GM12891 (cell line): ENCODE measurements at regions not wholly inside any gene's neighbourhood (a gene's known extent, or its start where the extent isn't known, plus 50 kb on each side); places are given as distances from the start of the nearest gene placed in this dataset.

Source experiments
- DNase-seq: peaks from one replicate; pipeline ENCODE4 v3.0.0; 2011; ENCODE audit warnings: low spot score; ENCODE audit not compliant: insufficient read length
- FAIRE-seq: peaks from 2 replicates; lab custom pipeline; 2011; peaks lifted over from hg19 to GRCh38; lab: Jason Lieb, UNC
- PAX5 ChIP-seq: IDR thresholded peaks from 2 replicates; pipeline ENCODE4 v1.6.1; 2011; ENCODE audit warnings: low read length, moderate library complexity, mild to moderate bottlenecking; ENCODE audit not compliant: insufficient read depth, severe bottlenecking
- POLR2A ChIP-seq: IDR thresholded peaks from 2 replicates; pipeline ENCODE4 v1.6.1; 2011; ENCODE audit warnings: low read depth, low read length, control low read depth
- POLR2AphosphoS5 ChIP-seq: IDR thresholded peaks from 2 replicates; pipeline ENCODE4 v1.6.1; 2011; ENCODE audit warnings: low read depth, low read length, control low read depth
- POU2F2 ChIP-seq: IDR thresholded peaks from 2 replicates; pipeline ENCODE4 v1.6.1; 2011; ENCODE audit warnings: low read depth, mild to moderate bottlenecking, control low read depth, low read length, moderate library complexity
- SPI1 ChIP-seq: IDR thresholded peaks from 2 replicates; pipeline ENCODE4 v1.6.1; 2011; ENCODE audit warnings: low read depth, low read length, control low read depth
- TAF1 ChIP-seq: IDR thresholded peaks from 2 replicates; pipeline ENCODE4 v1.6.1; 2011; ENCODE audit warnings: low read depth, low read length, control low read depth

- no peak for DNase-seq
- TF ChIP-seq POU2F2: no peak
- TF ChIP-seq POLR2A: no peak
- no peak for FAIRE-seq
These were observed 58.0 kb upstream of the MTNR1B start for GRCh38 chr11:92911478-92911877.

- no peak for FAIRE-seq
- DNase-seq: no peak
- no peak for TF ChIP-seq POU2F2
- TF ChIP-seq PAX5: no peak
- no peak for TF ChIP-seq POLR2AphosphoS5
- no peak for TF ChIP-seq TAF1
- TF ChIP-seq POLR2A: no peak
- TF ChIP-seq SPI1: no peak
These were observed 53.9 kb upstream of the MTNR1B start for GRCh38 chr11:92915551-92915950.

- no peak for DNase-seq
- TF ChIP-seq TAF1: no peak
- no peak for TF ChIP-seq POLR2AphosphoS5
- no peak for FAIRE-seq
These were observed 53.2 kb upstream of the MTNR1B start for GRCh38 chr11:92916299-92916698.

- FAIRE-seq: no peak
- DNase-seq: no peak
- TF ChIP-seq TAF1 (no peak), PAX5 (no peak), SPI1 (no peak), POLR2A (no peak), POU2F2 (no peak), POLR2AphosphoS5 (no peak)
These were observed 51.5 kb upstream of the MTNR1B start for GRCh38 chr11:92917927-92918326.

- DNase-seq: no peak
- no peak for FAIRE-seq
- TF ChIP-seq PAX5: no peak
These were observed 50.4 kb upstream of the MTNR1B start for GRCh38 chr11:92919048-92919447.
